22Rv1 (cell line): ENCODE measurements at regions not wholly inside any gene's neighbourhood (a gene's known extent, or its start where the extent isn't known, plus 50 kb on each side); places are given as distances from the start of the nearest gene placed in this dataset.

Source experiments
- ZFX ChIP-seq: fragments of 450-650 bp; IDR thresholded peaks from 2 replicates; pipeline ENCODE4 v1.6.1; 2017; ENCODE audit warnings: antibody characterized with exemption, borderline replicate concordance
- TF ChIP-seq, protein P1 (sequence below): fragments of 450-650 bp; IDR thresholded peaks from 2 replicates; pipeline ENCODE4 v1.5.1; 2017; ENCODE audit warnings: mild to moderate bottlenecking

DNA sequence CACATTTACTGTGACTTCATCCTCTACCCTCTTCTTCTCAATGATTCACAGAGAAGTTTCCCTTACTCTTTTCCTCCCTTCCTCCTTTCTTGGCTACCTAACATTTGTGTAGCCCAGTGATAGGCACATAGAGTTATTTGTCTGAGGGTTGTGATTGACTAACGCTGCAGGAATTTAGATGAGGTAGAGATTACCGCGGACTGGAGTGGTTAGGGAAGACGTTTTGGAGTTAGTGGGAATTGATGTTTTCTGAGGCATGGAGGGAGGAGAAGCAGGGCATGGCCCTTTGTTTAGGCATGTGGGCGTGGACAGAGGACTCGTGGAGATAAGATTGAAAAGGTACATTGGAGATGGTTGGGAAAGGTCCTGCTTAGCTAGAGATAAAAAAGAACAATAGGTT is 246.7 kb downstream of the GPAT3 start:
- TF ChIP-seq, protein P1, sequence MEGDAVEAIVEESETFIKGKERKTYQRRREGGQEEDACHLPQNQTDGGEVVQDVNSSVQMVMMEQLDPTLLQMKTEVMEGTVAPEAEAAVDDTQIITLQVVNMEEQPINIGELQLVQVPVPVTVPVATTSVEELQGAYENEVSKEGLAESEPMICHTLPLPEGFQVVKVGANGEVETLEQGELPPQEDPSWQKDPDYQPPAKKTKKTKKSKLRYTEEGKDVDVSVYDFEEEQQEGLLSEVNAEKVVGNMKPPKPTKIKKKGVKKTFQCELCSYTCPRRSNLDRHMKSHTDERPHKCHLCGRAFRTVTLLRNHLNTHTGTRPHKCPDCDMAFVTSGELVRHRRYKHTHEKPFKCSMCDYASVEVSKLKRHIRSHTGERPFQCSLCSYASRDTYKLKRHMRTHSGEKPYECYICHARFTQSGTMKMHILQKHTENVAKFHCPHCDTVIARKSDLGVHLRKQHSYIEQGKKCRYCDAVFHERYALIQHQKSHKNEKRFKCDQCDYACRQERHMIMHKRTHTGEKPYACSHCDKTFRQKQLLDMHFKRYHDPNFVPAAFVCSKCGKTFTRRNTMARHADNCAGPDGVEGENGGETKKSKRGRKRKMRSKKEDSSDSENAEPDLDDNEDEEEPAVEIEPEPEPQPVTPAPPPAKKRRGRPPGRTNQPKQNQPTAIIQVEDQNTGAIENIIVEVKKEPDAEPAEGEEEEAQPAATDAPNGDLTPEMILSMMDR: no peak
- TF ChIP-seq ZFX: no peak
